MM.1S (cell line): ENCODE measurements at regions not wholly inside any gene's neighbourhood (a gene's known extent, or its start where the extent isn't known, plus 50 kb on each side); places are given as distances from the start of the nearest gene placed in this dataset.
"Not testable (repeated sequence)": the region's sequence is repeated elsewhere in the genome, so short reads cannot be mapped to it uniquely, and the experiment has no call there.

Experiments used
- CTCF ChIP-seq: fragments of 300-600 bp; sonication (generic); IDR thresholded peaks from 2 replicates; pipeline ENCODE4 v1.5.1; 2016; ENCODE audit warnings: antibody characterized with exemption, low read length, mixed read lengths
- EZH2 ChIP-seq: fragments of 300-600 bp; sonication (generic); optimal IDR thresholded peaks from 2 replicates; pipeline ENCODE3; 2017; ENCODE audit warnings: low read depth, mild to moderate bottlenecking, antibody characterized with exemption, low read length, mixed read lengths
- EZH2phosphoT487 ChIP-seq: fragments of 300-600 bp; sonication (generic); IDR thresholded peaks from 2 replicates; pipeline ENCODE4 v1.6.1; 2018; ENCODE audit warnings: antibody characterized with exemption, low read length

GRCh38 chr3:4213420-4213819 is 89.7 kb upstream of the SETMAR start:
- not testable (repeated sequence) for TF ChIP-seq EZH2, CTCF, EZH2phosphoT487
